ENCODE measurements at regions not wholly inside any gene's neighbourhood (a gene's known extent, or its start where the extent isn't known, plus 50 kb on each side); places are given as distances from the start of the nearest gene placed in this dataset.

DNA sequence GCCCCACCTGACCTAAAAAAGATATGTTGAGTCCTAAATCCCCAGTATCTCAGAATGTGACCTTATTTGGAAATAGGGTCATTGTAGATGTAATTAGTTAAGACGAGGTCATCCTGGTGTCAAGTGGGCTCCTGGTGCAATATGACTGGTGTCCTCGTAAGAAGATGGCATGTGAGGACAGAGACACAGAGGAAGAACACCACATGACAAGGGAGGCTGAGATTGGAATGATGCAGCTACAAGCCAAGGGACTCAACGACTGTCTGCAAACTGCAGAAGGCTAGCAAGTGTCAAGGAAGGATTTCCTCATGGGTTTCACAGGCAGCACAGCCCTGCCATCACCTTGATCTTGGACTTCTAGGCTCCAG lies 100.4 kb upstream of the DAP start:
- Histone ChIP-seq H3K27ac (ENCODE audit: low read depth, low read length) (no peak overlapping the region), H3K79me1 (ENCODE audit: low read depth, low read length) (no peaks in the 10 kb centered on the region), H2BK20ac (ENCODE audit: low read length) (no peak overlapping the region), H3K27me3 (replicated peaks in 1 of 4; ENCODE audit: control insufficient read depth in 3 of 4, extremely low read depth in 1 of 4, insufficient read depth in 3 of 4, low read length in 3 of 4) (peaks cover 0 to 10% (median 6%) of the 10 kb centered on the region in 4 experiments; a peak in 3 of 7 replicates), H2AFZ (ENCODE audit: low read length) (no peak overlapping the region), H3K56ac (replicated peaks; ENCODE audit: insufficient read length, low read depth, low read length) (no peak overlapping the region), H3K4me1 (replicated peaks in 1 of 4; ENCODE audit: control insufficient read depth in 3 of 4, insufficient read depth in 4 of 4, low read length in 3 of 4) (peaks cover 3 to 14% (median 10%) of the 10 kb centered on the region in 4 experiments), H3K9me3 (ENCODE audit: insufficient read depth in 2 of 2, low read depth in 1 of 2, low read length in 1 of 2) (no peaks in the 10 kb centered on the region), H3K18ac (ENCODE audit: extremely low read depth, low read length) (no peak overlapping the region), H2BK5ac (ENCODE audit: low read depth, low read length) (no peak overlapping the region), H4K91ac (replicated peaks; ENCODE audit: insufficient read length, low read length) (no peak overlapping the region), H3K23ac (ENCODE audit: insufficient read length) (no peak overlapping the region), H3K9ac (replicated peaks in 1 of 4; ENCODE audit: extremely low read depth in 1 of 4, low read depth in 3 of 4, low read length in 3 of 4) (no peak overlapping the region), H2BK15ac (ENCODE audit: low read length) (no peak overlapping the region), H2AK5ac (ENCODE audit: low read depth, low read length) (no peak overlapping the region), H2BK12ac (ENCODE audit: low read depth, low read length) (no peak overlapping the region), H3K4ac (replicated peaks; ENCODE audit: insufficient read length, low read depth, low read length) (no peak overlapping the region), H3K4me2 (ENCODE audit: insufficient read depth in 1 of 2, low read depth in 2 of 2, low read length in 2 of 2) (no peak overlapping the region), H3K79me2 (ENCODE audit: control insufficient read depth in 1 of 2, insufficient read depth in 2 of 2, low read length in 2 of 2) (no peaks in the 10 kb centered on the region), H3K4me3 (ENCODE audit: extremely low read depth in 1 of 4, insufficient read depth in 2 of 4, low read depth in 3 of 4, low read length in 4 of 4) (no peak overlapping the region), H4K5ac (ENCODE audit: insufficient read length, low read depth, low read length) (no peak overlapping the region), H3K14ac (ENCODE audit: insufficient read length) (no peak overlapping the region), H3K36me3 (ENCODE audit: control insufficient read depth in 2 of 4, insufficient read depth in 4 of 4, low read length in 3 of 4) (no peaks in the 10 kb centered on the region), H4K8ac (ENCODE audit: extremely low read depth, insufficient read depth, low read length) (no peak overlapping the region), H4K20me1 (replicated peaks in 1 of 2; ENCODE audit: control insufficient read depth in 1 of 2, insufficient read depth in 2 of 2, low read length in 2 of 2) (no peaks in the 10 kb centered on the region), H2BK120ac (replicated peaks; ENCODE audit: low read depth, low read length) (no peak overlapping the region), H3K23me2 (ENCODE audit: low read depth, low read length) (no peaks in the 10 kb centered on the region)
- no peak for FAIRE-seq
- 82% methylated on average over 3 of the region's 3 CpGs; no CpG with 5 or more reads in 1 of the 2 experiments for WGBS, 2 experiments (ENCODE audit: extremely low coverage in 1 of 2, insufficient coverage in 1 of 2, insufficient read length in 1 of 2, insufficient replicate concordance in 2 of 2, low coverage in 1 of 2, low lambda C conversion rate in 2 of 2, missing lambda C conversion rate in 1 of 2)
- no peak for DNase-seq (ENCODE audit: low read depth in 1 of 2, low spot score in 2 of 2)
- ChIA-PET CTCF (ENCODE audit: partially characterized antibody) (interaction anchor here (0.8 to 1.3 kb wide), 5 partner anchors 34 to 120 kb away, joined by 3 to 5 read pairs (median 4); no protein-coding TSS in a partner anchor), POLR2A (ENCODE audit: partially characterized antibody) (no interaction called here)
- TF ChIP-seq, protein P1, sequence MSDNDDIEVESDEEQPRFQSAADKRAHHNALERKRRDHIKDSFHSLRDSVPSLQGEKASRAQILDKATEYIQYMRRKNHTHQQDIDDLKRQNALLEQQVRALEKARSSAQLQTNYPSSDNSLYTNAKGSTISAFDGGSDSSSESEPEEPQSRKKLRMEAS (IDR thresholded peaks at IDR 0.05): no peak
- TF ChIP-seq POLR2AphosphoS5 (IDR thresholded peaks at IDR 0.05; ENCODE audit: low read depth, low read length) (no peak), SAP30 (IDR thresholded peaks at IDR 0.05; ENCODE audit: insufficient read depth, insufficient replicate concordance, low read length) (no peak), PHF8 (conservative IDR thresholded peaks at IDR 0.05; ENCODE audit: low read depth, low read length) (no peak), JUN (IDR thresholded peaks at IDR 0.05; ENCODE audit: low read depth, low read length) (no peak), RXRA (IDR thresholded peaks at IDR 0.05; ENCODE audit: insufficient read depth, low read depth, low read length) (no peak), POLR2A (IDR thresholded peaks at IDR 0.05; ENCODE audit: control extremely low read depth in 1 of 2, low read depth in 2 of 2, low read length in 2 of 2) (no peak), TCF12 (IDR thresholded peaks at IDR 0.05; ENCODE audit: low read depth, low read length) (no peak), EZH2 (IDR thresholded peaks at IDR 0.05; ENCODE audit: low read depth, low read length, severe bottlenecking) (no peak), HDAC6 (IDR thresholded peaks at IDR 0.05; ENCODE audit: low read depth, low read length) (no peak), TAF1 (IDR thresholded peaks at IDR 0.05; ENCODE audit: low read depth, low read length) (no peak), RFX5 (IDR thresholded peaks at IDR 0.05; ENCODE audit: borderline replicate concordance, low read depth, low read length) (no peak)
- TF ChIP-seq, protein P2, sequence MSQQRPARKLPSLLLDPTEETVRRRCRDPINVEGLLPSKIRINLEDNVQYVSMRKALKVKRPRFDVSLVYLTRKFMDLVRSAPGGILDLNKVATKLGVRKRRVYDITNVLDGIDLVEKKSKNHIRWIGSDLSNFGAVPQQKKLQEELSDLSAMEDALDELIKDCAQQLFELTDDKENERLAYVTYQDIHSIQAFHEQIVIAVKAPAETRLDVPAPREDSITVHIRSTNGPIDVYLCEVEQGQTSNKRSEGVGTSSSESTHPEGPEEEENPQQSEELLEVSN (IDR thresholded peaks at IDR 0.05): no peak

Data from H1 (cell line).